22Rv1 (cell line): ENCODE measurements at regions not wholly inside any gene's neighbourhood (a gene's known extent, or its start where the extent isn't known, plus 50 kb on each side); places are given as distances from the start of the nearest gene placed in this dataset.

Experiments
- ZFX ChIP-seq: fragments of 450-650 bp; IDR thresholded peaks from 2 replicates; pipeline ENCODE4 v1.6.1; 2017; ENCODE audit warnings: antibody characterized with exemption, borderline replicate concordance
- TF ChIP-seq, protein P1 (sequence below): fragments of 450-650 bp; IDR thresholded peaks from 2 replicates; pipeline ENCODE4 v1.5.1; 2017; ENCODE audit warnings: mild to moderate bottlenecking

GRCh38 chr13:103246581-103247200 is 180.5 kb upstream of the SLC10A2 start:
- TF ChIP-seq, protein P1, sequence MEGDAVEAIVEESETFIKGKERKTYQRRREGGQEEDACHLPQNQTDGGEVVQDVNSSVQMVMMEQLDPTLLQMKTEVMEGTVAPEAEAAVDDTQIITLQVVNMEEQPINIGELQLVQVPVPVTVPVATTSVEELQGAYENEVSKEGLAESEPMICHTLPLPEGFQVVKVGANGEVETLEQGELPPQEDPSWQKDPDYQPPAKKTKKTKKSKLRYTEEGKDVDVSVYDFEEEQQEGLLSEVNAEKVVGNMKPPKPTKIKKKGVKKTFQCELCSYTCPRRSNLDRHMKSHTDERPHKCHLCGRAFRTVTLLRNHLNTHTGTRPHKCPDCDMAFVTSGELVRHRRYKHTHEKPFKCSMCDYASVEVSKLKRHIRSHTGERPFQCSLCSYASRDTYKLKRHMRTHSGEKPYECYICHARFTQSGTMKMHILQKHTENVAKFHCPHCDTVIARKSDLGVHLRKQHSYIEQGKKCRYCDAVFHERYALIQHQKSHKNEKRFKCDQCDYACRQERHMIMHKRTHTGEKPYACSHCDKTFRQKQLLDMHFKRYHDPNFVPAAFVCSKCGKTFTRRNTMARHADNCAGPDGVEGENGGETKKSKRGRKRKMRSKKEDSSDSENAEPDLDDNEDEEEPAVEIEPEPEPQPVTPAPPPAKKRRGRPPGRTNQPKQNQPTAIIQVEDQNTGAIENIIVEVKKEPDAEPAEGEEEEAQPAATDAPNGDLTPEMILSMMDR, result no peak
- TF ChIP-seq ZFX, result no peak
